ENCODE measurements at regions not wholly inside any gene's neighbourhood (a gene's known extent, or its start where the extent isn't known, plus 50 kb on each side); places are given as distances from the start of the nearest gene placed in this dataset.
"Not testable (repeated sequence)": the region's sequence is repeated elsewhere in the genome, so short reads cannot be mapped to it uniquely, and the experiment has no call there.

DNA sequence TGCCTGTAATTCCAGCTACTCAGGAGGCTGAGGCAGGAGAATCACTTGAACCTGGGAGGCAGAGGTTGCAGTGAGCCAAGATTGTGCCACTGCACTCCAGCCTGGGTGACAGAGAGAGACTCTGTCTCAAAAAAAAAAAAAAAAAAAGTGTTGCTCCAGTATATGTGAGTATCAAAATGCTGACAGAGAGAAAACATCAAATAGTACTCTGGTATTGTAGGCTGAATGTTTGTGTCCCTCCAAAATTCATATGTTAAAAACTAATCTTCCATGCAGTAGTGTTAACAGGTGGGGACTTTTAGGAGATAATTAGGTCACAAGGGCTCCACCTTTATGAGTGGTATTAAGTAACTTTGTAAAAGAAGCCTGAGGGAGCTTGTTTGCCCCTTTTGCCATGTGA, 67.4 kb upstream of the KLF7 start:
- Histone ChIP-seq H2AFZ (ENCODE audit: low read depth, low read length) (0 out of 2 replicates have a peak overlapping the region, but pooled peaks have one; percentile 79), H3K27ac (ENCODE audit: extremely low read depth, low read depth, low read length) (0 out of 3 replicates have a peak overlapping the region, but pooled peaks have one; percentile 60), H3K4me1 (replicated peaks in 1 of 2; ENCODE audit: control insufficient read depth in 2 of 2, insufficient read depth in 2 of 2, low read length in 2 of 2) (peaks cover 0 to 22% of the 10 kb centered on the region in 2 experiments; a peak in 2 of 5 replicates)
- DNase-seq (ENCODE audit: extremely low read depth in 1 of 4, low spot score in 3 of 4); FAIRE-seq; H3K9me1 ChIP-seq (ENCODE audit: control insufficient read depth, insufficient read depth, low read length); CTCF ChIA-PET (ENCODE audit: low intra/inter-chr PET ratio); H3K4me3 ChIP-seq; POLR2A ChIA-PET; in situ Hi-C loops (cut with MboI); H3K9me3 ChIP-seq (replicated peaks; ENCODE audit: control insufficient read depth, insufficient read depth, low read depth, low read length); H3K4me2 ChIP-seq (ENCODE audit: insufficient read depth, low read length); ATAC-seq; H3K36me3 ChIP-seq (ENCODE audit: control insufficient read depth, insufficient read depth, low read length); H3K9ac ChIP-seq (ENCODE audit: insufficient read depth in 1 of 2, low read depth in 2 of 2, low read length in 2 of 2); H3K79me2 ChIP-seq (ENCODE audit: control insufficient read depth, insufficient read depth, low read length); BruUV-seq (replicated peaks); H4K20me1 ChIP-seq (replicated peaks; ENCODE audit: control insufficient read depth, insufficient read depth, low read length); H3K27me3 ChIP-seq (ENCODE audit: control insufficient read depth in 2 of 2, insufficient read depth in 2 of 2, low read length in 2 of 2): not testable (repeated sequence)
- intact Hi-C loops (cut with micrococcal nuclease), result loop anchor here (5.0 to 10.0 kb wide), 2 partner anchors 99 to 242 kb away; no protein-coding TSS in a partner anchor
- TF ChIP-seq ZNF316 (IDR thresholded peaks at IDR 0.05), result peak; percentile 77
- 0 out of 2 replicates have a peak, but pooled peaks have one; percentile 9 for TF ChIP-seq MAFG (tag; conservative IDR thresholded peaks at IDR 0.05)
- peak; percentile 53 for TF ChIP-seq C11orf30 (IDR thresholded peaks at IDR 0.05; ENCODE audit: low read depth)

DNA sequence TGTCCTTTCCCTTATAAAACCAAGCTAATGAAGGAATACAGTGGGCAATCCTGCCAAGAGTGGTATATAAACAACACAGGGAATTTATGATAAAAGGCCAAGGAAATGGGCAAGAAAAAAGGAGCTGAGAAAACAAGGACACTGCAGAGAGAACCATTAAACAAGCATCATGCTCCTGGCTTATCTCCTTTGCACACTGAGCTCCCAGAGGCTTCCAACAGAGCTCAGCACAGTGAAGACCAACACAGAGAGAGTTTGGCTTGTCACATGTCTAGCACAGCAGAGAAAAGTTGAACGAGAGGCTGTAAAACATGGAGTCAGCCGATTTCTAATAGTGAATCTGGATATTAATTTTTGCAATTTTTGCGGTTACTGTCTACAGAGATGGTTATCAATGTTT, 68.0 kb upstream of the KLF7 start:
- WGBS (ENCODE audit: insufficient coverage, low coverage, missing lambda C conversion rate), result 0% methylated on average over 3 of the region's 3 CpGs
- TF ChIP-seq DPF2 (IDR thresholded peaks at IDR 0.05) (peak; percentile 61; the same call in 1 of the 2 replicates), SMAD4 (CRISPR knock-in tag; conservative IDR thresholded peaks at IDR 0.05) (0 out of 2 replicates have a peak, but pooled peaks have one; percentile 15), CBFA2T3 (IDR thresholded peaks at IDR 0.05) (peak; percentile 52; the same call in 1 of the 2 replicates), ZFP36 (IDR thresholded peaks at IDR 0.05; ENCODE audit: low read depth, low read length, partially characterized antibody) (peak; percentile 62), TAF9B (IDR thresholded peaks at IDR 0.05; ENCODE audit: partially characterized antibody) (no peak), PBX2 (CRISPR knock-in tag; IDR thresholded peaks at IDR 0.05; ENCODE audit: low read depth) (no peak), PBX2 (tag; conservative IDR thresholded peaks at IDR 0.05; ENCODE audit: low read depth) (no peak), CBX3 (IDR thresholded peaks at IDR 0.05; ENCODE audit: borderline replicate concordance in 1 of 2, low read length in 2 of 2) (0 out of 3 replicates have a peak, but pooled peaks of 1 of the 2 experiments have one; percentile 13), SMARCE1 (IDR thresholded peaks at IDR 0.05) (no peak), NCOA4 (IDR thresholded peaks at IDR 0.05; ENCODE audit: partially characterized antibody) (no peak), E2F4 (CRISPR knock-in tag; IDR thresholded peaks at IDR 0.05; ENCODE audit: low read depth) (no peak)

More for the DNA sequence above, 68.0 kb upstream of the KLF7 start:
- H3K27ac ChIP-seq (ENCODE audit: extremely low read depth, low read depth, low read length), result peak overlapping the region; percentile 60; the same call in 2 of the 3 replicates
- ATAC-seq (peak; percentile 90), FAIRE-seq (peak; percentile 88), DNase-seq (ENCODE audit: extremely low read depth in 1 of 4, low spot score in 3 of 4) (peak in 2 of 4 experiments; percentile 59 to 80)
- no peaks in the 10 kb centered on the region for H3K9me3 ChIP-seq (replicated peaks; ENCODE audit: control insufficient read depth, insufficient read depth, low read depth, low read length)
- peak overlapping the region; percentile 46; the same call in 1 of the 2 replicates for H3K4me2 ChIP-seq (ENCODE audit: insufficient read depth, low read length)
- no peaks in the 10 kb centered on the region for H4K20me1 ChIP-seq (replicated peaks; ENCODE audit: control insufficient read depth, insufficient read depth, low read length)
- H3K4me3 ChIP-seq, result no peak overlapping the region
- BruUV-seq (replicated peaks), result no TSS peak
- no peaks in the 10 kb centered on the region for H3K36me3 ChIP-seq (ENCODE audit: control insufficient read depth, insufficient read depth, low read length)
- no peaks in the 10 kb centered on the region for H3K9me1 ChIP-seq (ENCODE audit: control insufficient read depth, insufficient read depth, low read length)
- ChIA-PET CTCF (ENCODE audit: low intra/inter-chr PET ratio) (no interaction called here), POLR2A (no interaction called here)
- no peaks in the 10 kb centered on the region for H3K27me3 ChIP-seq (ENCODE audit: control insufficient read depth in 2 of 2, insufficient read depth in 2 of 2, low read length in 2 of 2)
- peak overlapping the region; percentile 79 for H2AFZ ChIP-seq (ENCODE audit: low read depth, low read length)
- H3K9ac ChIP-seq (ENCODE audit: insufficient read depth in 1 of 2, low read depth in 2 of 2, low read length in 2 of 2), result no peak overlapping the region; a peak in 1 of 4 replicates
- H3K4me1 ChIP-seq (replicated peaks in 1 of 2; ENCODE audit: control insufficient read depth in 2 of 2, insufficient read depth in 2 of 2, low read length in 2 of 2), result peaks cover 0 to 22% of the 10 kb centered on the region in 2 experiments; a peak in 2 of 5 replicates
- in situ Hi-C loops (cut with MboI) (no loop called here), intact Hi-C loops (cut with micrococcal nuclease) (loop anchor here (5.0 to 10.0 kb wide), 2 partner anchors 99 to 241 kb away; no protein-coding TSS in a partner anchor)
- H3K79me2 ChIP-seq (ENCODE audit: control insufficient read depth, insufficient read depth, low read length), result no peaks in the 10 kb centered on the region

Measured in K562 (cell line).